ENCODE measurements at regions not wholly inside any gene's neighbourhood (a gene's known extent, or its start where the extent isn't known, plus 50 kb on each side); places are given as distances from the start of the nearest gene placed in this dataset.

GRCh38 chr7:79872176-79872575 is 262.5 kb upstream of the GNAI1 start:
- no peak for DNase-seq (ENCODE audit: low spot score)

- no peak for DNase-seq (ENCODE audit: low spot score)
These were observed 266.6 kb upstream of the GNAI1 start for GRCh38 chr7:79868010-79868409.

GRCh38 chr7:79862447-79863210 is 272.0 kb upstream of the GNAI1 start:
- DNase-seq (ENCODE audit: low spot score) = peak; percentile 33

GRCh38 chr7:79855172-79855571 is 279.5 kb upstream of the GNAI1 start:
- no peak for DNase-seq (ENCODE audit: low spot score)

- DNase-seq (ENCODE audit: low spot score) = no peak
These were observed 280.0 kb upstream of the GNAI1 start for GRCh38 chr7:79854621-79855020.

GRCh38 chr7:79837915-79838314 is 296.7 kb upstream of the GNAI1 start:
- DNase-seq (ENCODE audit: low spot score) = no peak

GRCh38 chr7:79833616-79834015 is 301.0 kb upstream of the GNAI1 start:
- DNase-seq (ENCODE audit: low spot score) = no peak

- DNase-seq (ENCODE audit: low spot score) = no peak
These were observed 305.8 kb upstream of the GNAI1 start for GRCh38 chr7:79828866-79829265.

- DNase-seq (ENCODE audit: low spot score) = no peak
These were observed 311.2 kb upstream of the GNAI1 start for GRCh38 chr7:79823246-79823951.

- DNase-seq (ENCODE audit: low spot score) = peak; percentile 78
These were observed 311.9 kb upstream of the GNAI1 start for GRCh38 chr7:79822620-79823240.

GRCh38 chr7:79820387-79820786 is 314.2 kb upstream of the GNAI1 start:
- peak; percentile 92 for DNase-seq (ENCODE audit: low spot score)

GRCh38 chr7:79810916-79811315 is 323.7 kb upstream of the GNAI1 start:
- no peak for DNase-seq (ENCODE audit: low spot score)

- peak; percentile 21 for DNase-seq (ENCODE audit: low spot score)
These were observed 328.4 kb upstream of the GNAI1 start for GRCh38 chr7:79806161-79806734.

- DNase-seq (ENCODE audit: low spot score) = no peak
These were observed 337.3 kb upstream of the MAGI2 start for GRCh38 chr7:79790656-79791262.

- no peak for DNase-seq (ENCODE audit: low spot score)
These were observed 336.3 kb upstream of the MAGI2 start for GRCh38 chr7:79789584-79790345.

GRCh38 chr7:79787623-79788022 is 334.2 kb upstream of the MAGI2 start:
- no peak for DNase-seq (ENCODE audit: low spot score)

GRCh38 chr7:79787096-79787495 is 333.6 kb upstream of the MAGI2 start:
- peak; percentile 68 for DNase-seq (ENCODE audit: low spot score)

- DNase-seq (ENCODE audit: low spot score) = no peak
These were observed 332.7 kb upstream of the MAGI2 start for GRCh38 chr7:79786187-79786586.

- DNase-seq (ENCODE audit: low spot score) = no peak
These were observed 332.1 kb upstream of the MAGI2 start for GRCh38 chr7:79785556-79785955.

GRCh38 chr7:79782906-79783305 is 329.4 kb upstream of the MAGI2 start:
- no peak for DNase-seq (ENCODE audit: low spot score)

- DNase-seq (ENCODE audit: low spot score) = no peak
These were observed 328.8 kb upstream of the MAGI2 start for GRCh38 chr7:79782256-79782655.

All from SK-N-DZ (cell line).